HG03280 (cell line): ENCODE measurements at regions not wholly inside any gene's neighbourhood (a gene's known extent, or its start where the extent isn't known, plus 50 kb on each side); places are given as distances from the start of the nearest gene placed in this dataset.
"Not testable (repeated sequence)": the region's sequence is repeated elsewhere in the genome, so short reads cannot be mapped to it uniquely, and the experiment has no call there.

ENCODE experiments used
- ATAC-seq: cut with Tn5 transposase; IDR thresholded peaks from one replicate; pipeline ENCODE4 v1.9.1; 2021; ENCODE audit warnings: mild to moderate bottlenecking, moderate library complexity; ENCODE audit not compliant: unreplicated experiment

- no peak for ATAC-seq
Observed at GRCh38 chr7:3094701-3095445, 51.2 kb upstream of the CARD11 start.

- no peak for ATAC-seq
Observed at GRCh38 chr7:3097734-3098133, 54.1 kb upstream of the CARD11 start.

DNA sequence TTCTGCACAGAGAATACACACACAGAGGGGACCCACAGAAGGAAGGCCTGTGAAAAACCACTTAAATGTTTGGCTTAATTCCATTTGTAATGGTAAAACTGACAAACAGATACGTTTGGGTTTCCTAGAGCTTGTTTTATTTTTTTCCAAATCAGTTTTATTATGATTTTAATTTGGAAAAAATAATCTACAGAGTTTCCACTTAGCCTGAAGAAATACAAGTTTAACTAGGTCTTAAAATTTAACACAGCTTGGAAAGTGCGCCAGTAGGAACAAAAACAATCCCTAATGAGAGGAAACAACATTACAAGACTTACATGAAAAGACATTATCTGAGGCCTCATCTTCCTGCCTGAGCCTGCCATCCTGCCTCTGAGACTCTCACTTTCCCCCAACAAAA lies 58.5 kb upstream of the CARD11 start:
- no peak for ATAC-seq

DNA sequence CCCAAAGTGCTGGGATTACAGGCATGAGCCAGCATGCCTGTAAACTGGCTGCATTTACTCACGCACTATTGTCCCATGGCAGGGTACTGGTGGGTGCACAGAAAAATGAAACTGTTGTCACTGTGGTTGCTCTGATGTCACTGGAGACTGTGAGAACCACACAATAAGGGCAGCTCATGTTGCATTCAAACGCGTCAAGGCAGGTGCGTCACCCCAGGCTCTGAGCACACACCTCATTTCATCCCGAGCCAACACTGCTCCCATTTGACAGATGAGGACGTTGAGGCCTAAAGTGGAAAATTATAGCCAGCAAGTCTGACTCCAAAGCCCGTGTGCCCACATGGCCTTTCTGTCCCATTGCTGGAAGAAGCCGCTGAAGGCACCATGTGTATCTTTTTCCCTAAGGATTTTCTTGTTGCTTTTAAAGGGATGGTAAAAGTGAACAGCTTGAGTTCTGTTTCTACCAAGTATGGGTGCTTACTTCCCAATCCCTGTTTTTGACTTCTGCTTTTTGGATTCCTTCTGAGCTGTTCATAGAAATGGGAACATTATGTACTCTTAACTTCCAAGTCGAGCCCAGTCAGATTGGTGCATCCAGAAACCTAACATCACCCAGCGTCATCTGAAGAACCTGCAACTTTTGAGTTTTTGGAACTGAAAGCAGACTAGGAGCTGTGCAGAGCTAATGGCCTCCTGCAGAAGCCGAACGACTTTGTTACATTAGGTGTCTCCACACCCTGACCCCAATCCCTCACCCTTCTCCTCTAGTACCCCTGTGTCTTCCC lies 60.1 kb upstream of the CARD11 start:
- ATAC-seq, result no peak

- no peak for ATAC-seq
Observed at GRCh38 chr7:3105856-3106255, 62.2 kb upstream of the CARD11 start.

GRCh38 chr7:3106361-3106826 lies 62.7 kb upstream of the CARD11 start:
- no peak for ATAC-seq

DNA sequence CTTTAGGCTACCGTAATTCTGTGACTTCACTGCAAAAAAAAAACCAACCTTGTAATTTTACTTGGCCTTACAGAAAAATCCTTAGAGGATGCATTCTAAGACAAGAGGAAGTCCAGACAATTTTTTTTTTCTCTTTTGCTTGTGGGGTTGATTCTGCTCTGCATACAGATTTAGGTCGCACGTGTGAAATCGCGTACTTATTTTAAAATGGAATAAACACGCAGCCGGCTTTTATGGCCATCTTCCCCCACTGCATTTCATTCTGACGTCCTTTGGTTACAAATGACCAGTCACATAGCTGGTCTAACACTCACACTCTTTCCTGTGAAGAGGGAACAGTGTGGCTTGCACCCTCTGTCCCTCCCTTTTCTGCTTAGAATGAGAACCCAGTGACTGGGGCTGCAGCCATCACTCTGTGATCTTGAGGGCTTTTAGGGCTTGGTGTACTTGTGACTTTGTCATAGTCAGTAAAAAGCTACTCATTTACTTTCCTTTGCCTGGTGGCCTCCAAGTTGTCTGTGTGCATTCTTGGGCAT lies 63.6 kb upstream of the CARD11 start:
- no peak for ATAC-seq

- ATAC-seq, result no peak
Observed at GRCh38 chr7:3107889-3108570, 64.4 kb upstream of the CARD11 start.

DNA sequence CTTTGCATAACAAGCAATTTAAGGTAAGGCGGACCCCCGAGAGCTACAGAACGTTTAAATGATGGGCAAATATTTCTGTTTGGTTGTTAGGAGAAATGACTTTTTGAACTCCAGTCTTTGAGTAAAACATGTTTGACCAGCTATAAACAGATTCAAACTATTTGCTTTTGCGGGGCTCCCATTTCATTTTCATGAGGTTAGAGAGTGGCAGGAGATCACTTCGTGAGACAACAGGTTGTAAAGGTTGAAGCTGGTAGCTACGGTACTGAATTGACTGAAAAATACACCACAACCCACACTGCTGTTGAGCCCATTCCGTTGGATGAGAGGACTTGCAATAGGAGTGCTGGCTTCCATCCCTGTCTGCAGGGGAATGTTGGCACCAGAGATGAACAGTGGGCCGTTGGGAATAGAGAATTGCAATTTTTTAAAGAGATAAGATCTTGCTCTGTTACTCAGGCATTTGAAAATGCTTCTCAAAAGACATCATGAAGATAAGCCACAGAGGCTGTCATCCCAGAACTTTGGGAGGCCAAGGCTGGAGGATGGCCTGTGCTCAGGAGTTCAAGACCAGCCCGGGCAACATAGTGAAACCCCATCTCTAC lies 65.7 kb upstream of the CARD11 start:
- no peak for ATAC-seq

DNA sequence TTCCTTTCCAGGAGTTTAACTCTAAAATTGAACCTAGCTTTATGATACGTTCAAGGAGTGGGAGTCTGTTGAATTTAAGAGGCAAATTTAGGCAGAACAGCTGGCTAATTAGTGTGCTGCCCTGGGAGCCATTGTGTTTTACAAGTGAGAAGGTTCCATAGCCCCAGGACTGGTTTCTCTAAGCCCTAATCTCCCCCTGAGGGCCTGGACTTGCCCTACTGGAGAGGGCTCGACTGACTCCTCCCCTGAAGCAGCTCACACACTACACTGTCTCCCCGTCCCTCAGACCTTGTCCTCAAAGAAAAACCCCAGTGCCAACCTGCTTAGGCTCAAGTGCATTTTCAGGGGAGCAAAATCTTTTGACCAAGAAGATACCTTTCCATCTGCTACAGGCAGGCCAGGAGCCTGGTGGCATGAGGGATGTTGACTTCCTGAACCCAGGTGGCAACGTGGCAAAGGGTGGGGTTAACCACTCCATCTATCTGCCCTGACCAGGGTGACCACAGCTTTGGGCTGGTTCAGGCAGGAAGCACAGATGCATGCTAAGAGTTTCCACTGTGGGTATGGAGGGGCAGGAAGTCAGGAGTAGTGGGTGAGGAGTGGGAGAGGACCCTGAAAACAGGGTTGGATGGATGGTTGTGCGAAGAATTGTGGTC lies 68.9 kb upstream of the CARD11 start:
- no peak for ATAC-seq

DNA sequence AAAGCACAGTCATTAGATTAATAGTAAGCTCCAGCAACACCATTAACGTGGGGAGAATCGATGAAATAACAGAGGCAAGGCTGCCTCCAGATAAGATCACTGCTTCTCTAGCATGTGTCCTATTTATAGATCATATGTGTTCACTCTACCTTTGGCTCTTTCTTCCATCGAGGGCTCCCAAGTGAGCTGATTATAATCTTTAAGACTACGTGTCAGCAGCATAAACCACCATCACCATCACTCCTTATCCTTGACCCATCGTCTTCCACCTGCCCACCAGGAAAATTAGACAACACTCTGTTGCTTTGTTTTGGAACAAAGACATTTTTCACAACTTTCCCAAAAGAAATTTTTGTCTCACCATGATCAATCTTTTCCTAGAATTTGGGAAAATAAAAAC lies 71.2 kb upstream of the CARD11 start:
- no peak for ATAC-seq

DNA sequence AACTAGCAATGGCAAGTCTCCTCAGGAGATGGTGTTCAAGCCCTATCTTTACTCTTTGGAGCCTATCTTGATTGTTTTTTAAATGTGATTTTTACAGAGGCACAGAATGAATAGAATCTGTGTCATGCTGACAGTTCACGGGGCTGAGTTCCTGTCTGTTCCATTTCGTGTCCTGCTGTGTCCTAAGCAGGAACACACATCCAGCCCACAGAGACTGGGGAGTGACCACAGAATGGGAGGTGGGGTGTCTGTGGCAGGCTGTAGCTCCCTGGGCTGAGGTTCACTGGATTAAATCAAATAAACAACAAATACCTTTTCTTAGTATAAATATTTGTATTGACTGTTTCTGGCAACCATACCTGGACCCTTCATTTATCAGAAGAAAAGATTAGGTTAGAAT lies 73.4 kb upstream of the CARD11 start:
- ATAC-seq, result no peak

- ATAC-seq, result no peak
Observed at GRCh38 chr7:3117488-3118231, 74.0 kb upstream of the CARD11 start.

GRCh38 chr7:3119352-3119927 lies 75.8 kb upstream of the CARD11 start:
- ATAC-seq, result not testable (repeated sequence)

DNA sequence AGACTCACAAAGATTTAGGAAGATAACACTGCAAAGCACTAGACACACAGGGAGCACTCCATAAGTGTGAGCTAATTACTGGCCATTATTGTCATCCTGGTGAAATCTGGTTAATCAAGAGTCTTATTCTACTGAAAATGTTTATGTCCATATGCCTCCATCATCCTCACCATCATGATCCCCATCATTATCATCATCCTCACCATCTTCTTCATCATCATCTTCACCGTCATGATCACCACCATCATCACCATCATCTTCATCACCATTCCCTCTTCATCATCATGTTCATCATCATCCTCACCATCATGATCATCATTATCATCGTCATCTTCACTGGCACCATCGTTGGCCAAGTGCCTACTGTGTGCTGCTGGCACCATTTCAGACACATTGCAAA lies 76.3 kb upstream of the CARD11 start:
- ATAC-seq, result no peak

- ATAC-seq, result no peak
Observed at GRCh38 chr7:3120513-3120912, 76.8 kb upstream of the CARD11 start.

DNA sequence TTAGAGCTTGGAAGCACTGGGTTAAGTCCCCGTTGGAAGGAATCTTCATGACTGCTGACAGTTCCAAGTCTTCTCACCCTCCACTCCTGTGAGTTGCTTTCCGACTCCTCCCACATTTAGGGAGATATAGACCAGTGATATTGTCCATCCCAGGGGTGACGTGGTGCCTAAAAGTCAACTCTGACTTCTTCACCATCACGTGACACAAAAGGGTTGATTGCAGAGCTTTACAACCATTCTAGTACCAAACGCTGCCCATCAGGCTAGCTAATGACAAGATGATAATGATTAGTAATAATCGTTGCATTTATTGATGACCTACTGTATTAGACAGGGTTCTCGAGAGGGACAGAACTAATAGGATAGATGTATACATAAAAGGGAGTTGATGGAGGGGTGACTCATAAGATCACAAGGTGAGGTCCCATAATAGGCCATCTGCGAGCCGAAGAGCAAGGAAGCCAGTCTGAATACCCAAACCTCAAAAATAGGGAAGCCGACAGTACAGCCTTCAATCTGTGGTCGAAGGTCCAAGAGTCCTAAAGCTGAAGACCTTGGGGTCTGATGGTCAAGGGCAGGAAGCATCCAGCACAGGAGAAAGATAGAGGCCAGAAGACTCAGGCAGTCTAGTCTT lies 85.3 kb upstream of the CARD11 start:
- ATAC-seq, result no peak

DNA sequence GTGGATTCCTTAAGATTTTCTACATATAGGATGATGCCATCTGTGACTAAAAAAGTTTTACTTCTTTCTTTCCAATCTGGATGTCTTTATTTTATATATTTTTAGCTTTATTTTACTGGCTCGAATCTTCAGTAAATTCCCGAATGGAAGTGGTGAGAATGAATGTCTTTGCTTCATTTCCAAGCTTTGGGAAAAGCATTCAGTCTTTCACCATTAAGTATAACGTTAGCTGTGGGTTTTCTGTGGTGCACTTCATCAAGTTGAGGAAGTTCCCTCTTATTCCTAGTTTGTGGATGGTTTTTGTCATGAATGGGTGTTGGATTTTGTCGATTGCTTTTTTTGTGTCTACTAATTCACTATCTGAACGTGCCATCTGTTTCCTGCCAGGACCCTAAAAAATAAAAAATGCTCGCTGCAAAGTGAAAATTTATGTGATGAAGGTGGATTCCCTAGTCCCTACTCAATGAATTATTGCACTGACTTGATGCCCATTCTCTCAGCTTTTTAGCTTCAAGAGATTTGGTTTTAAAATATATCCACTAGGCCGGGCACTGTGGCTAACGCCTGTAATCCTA lies 90.2 kb upstream of the CARD11 start:
- no peak for ATAC-seq

GRCh38 chr7:3134745-3135144 lies 91.1 kb upstream of the CARD11 start:
- ATAC-seq, result no peak
